Body of pancreas (tissue), 4 donors: ENCODE measurements at regions not wholly inside any gene's neighbourhood (a gene's known extent, or its start where the extent isn't known, plus 50 kb on each side); places are given as distances from the start of the nearest gene placed in this dataset.

Source experiments
- ATAC-seq: fragments of 150-250 bp; one replicate; pipeline ENCODE4 v1.9.1; 2016
- DNase-seq, 4 donors: peaks; one replicate each; pipeline ENCODE4 v3.0.0-alpha.2; 2019
- H3K27ac ChIP-seq, 4 donors: fragments of 200-600 bp; sonication (generic); 1 replicate in 3 of 4; 2 replicates in 1 of 4; pipeline versions ENCODE4 v1.5.1 to v1.6.1; 2016 to 2019; ENCODE audit warnings: mild to moderate bottlenecking in 1 of 4, mixed read lengths in 1 of 4, moderate library complexity in 1 of 4
- H3K27me3 ChIP-seq, 2 donors: fragments of 200-600 bp; sonication (generic); one replicate each; pipeline ENCODE4 v1.6.0; 2016; ENCODE audit warnings: mild to moderate bottlenecking in 1 of 2
- H3K36me3 ChIP-seq, 2 donors: fragments of 200-600 bp; sonication (generic); replicated peaks in 1 of 2; 2 replicates each; pipeline ENCODE4 v1.5.1; 2016; ENCODE audit warnings: low read depth in 2 of 2; ENCODE audit not compliant: insufficient read depth in 1 of 2
- H3K4me1 ChIP-seq: fragments of 200-600 bp; sonication (generic); one replicate; pipeline ENCODE4 v1.6.0; 2016
- H3K4me3 ChIP-seq, 2 donors: fragments of 200-600 bp; sonication (generic); 1 replicate in 1 of 2; 2 replicates in 1 of 2; pipeline ENCODE4 v1.5.1; 2016 to 2019
- H3K9me3 ChIP-seq, 3 donors: fragments of 200-600 bp; sonication (generic); 1 replicate in 2 of 3; 2 replicates in 1 of 3; pipeline ENCODE4 v1.5.1; 2016
- POLR2A ChIP-seq, 3 donors: fragments of 450-650 bp; IDR thresholded peaks; one replicate each; pipeline ENCODE4 v1.6.1; 2016; ENCODE audit warnings: antibody characterized with exemption in 3 of 3, mild to moderate bottlenecking in 2 of 3
- whole genome bisulfite sequencing, 2 donors: methylation state at CpG; one replicate each; pipeline ENCODE4 v1.1.5; 2017; 5-methylcytosine and 5-hydroxymethylcytosine counted together
- intact Hi-C: fragments of 100-400 bp; cut with DNase I; formaldehyde crosslinking; loops from one replicate; pipeline ENCODE4 v1.15.1; 2023
- TF ChIP-seq, protein P1 (sequence below), 7 experiments: fragments of 450-650 bp in 4 of 7; fragments of 200-600 bp in 3 of 7; sonication (generic) in 3 of 7; IDR thresholded peaks; one replicate each; pipeline ENCODE4 v1.5.1; 2016 to 2019; ENCODE audit warnings: antibody characterized with exemption in 7 of 7

DNA sequence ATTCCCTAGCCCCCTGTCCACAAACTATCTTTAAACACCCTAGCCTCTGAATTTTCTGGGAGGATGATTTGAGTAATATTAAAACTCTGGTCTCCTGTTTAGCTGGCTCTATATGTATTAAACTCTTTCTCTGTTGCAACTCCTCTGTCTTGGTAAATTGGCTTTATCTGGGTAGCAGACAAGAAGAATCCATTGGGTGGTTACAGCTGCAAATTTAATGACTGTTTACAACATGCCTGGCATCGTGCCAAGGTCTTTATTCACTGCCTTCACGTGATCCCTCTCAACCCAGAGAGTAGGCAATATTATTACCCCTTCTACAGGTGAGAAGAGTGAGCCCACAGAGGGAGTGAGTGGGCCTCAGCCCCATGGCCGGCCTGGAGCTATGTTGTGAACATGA lies 77.8 kb upstream of the MYL2 start:
- no peak overlapping the region for H3K4me3 ChIP-seq
- ATAC-seq (no peak), DNase-seq (no peak)
- no peak overlapping the region for H3K27ac ChIP-seq
- no peak for TF ChIP-seq POLR2A (IDR thresholded peaks at IDR 0.05)
- no peaks in the 10 kb centered on the region for H3K4me1 ChIP-seq
- intact Hi-C loops = no loop called here
- no peaks in the 10 kb centered on the region for H3K27me3 ChIP-seq
- 37 to 40% methylated on average over 3 of the region's 3 CpGs for WGBS, 2 donors
- H3K9me3 ChIP-seq = peaks cover 0 to 15% (median 0%) of the 10 kb centered on the region in 3 donors
- H3K36me3 ChIP-seq = no peaks in the 10 kb centered on the region

DNA sequence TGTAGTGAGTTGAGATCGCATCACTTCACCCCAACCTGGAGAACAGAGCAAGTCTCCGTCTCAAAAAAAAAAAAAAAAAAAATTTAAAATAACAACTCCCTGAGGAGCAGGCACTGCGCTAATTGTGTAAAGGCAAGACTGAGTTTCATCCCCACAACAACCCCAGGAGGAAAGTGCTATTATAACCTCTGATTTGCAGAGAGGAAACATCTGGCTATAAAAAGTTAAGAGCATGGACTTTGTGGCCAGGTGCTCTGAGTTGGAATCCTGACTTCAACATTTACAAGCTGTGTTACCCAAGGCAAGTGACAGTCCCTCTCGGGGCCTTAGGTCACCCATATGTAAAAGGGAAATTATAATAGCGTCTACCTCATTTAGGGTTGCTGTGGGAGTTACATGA lies 76.0 kb upstream of the MYL2 start:
- no peaks in the 10 kb centered on the region for H3K4me1 ChIP-seq
- DNase-seq (no peak), ATAC-seq (no peak)
- intact Hi-C loops = no loop called here
- H3K36me3 ChIP-seq = no peaks in the 10 kb centered on the region
- H3K27me3 ChIP-seq = no peaks in the 10 kb centered on the region
- 66 to 72% methylated on average over 5 of the region's 5 CpGs for WGBS, 2 donors
- H3K9me3 ChIP-seq = peaks cover 0 to 15% (median 0%) of the 10 kb centered on the region in 3 donors
- TF ChIP-seq POLR2A (IDR thresholded peaks at IDR 0.05) = no peak
- TF ChIP-seq, protein P1, sequence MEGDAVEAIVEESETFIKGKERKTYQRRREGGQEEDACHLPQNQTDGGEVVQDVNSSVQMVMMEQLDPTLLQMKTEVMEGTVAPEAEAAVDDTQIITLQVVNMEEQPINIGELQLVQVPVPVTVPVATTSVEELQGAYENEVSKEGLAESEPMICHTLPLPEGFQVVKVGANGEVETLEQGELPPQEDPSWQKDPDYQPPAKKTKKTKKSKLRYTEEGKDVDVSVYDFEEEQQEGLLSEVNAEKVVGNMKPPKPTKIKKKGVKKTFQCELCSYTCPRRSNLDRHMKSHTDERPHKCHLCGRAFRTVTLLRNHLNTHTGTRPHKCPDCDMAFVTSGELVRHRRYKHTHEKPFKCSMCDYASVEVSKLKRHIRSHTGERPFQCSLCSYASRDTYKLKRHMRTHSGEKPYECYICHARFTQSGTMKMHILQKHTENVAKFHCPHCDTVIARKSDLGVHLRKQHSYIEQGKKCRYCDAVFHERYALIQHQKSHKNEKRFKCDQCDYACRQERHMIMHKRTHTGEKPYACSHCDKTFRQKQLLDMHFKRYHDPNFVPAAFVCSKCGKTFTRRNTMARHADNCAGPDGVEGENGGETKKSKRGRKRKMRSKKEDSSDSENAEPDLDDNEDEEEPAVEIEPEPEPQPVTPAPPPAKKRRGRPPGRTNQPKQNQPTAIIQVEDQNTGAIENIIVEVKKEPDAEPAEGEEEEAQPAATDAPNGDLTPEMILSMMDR (IDR thresholded peaks at IDR 0.05) = no peak
- no peak overlapping the region for H3K4me3 ChIP-seq
- H3K27ac ChIP-seq = no peak overlapping the region

- ATAC-seq (no peak), DNase-seq (no peak)
- H3K4me3 ChIP-seq = no peak overlapping the region
- no peaks in the 10 kb centered on the region for H3K27me3 ChIP-seq
- H3K36me3 ChIP-seq = no peaks in the 10 kb centered on the region
- intact Hi-C loops = no loop called here
- H3K9me3 ChIP-seq = peaks cover 0 to 15% (median 0%) of the 10 kb centered on the region in 3 donors
- H3K27ac ChIP-seq = no peak overlapping the region
- H3K4me1 ChIP-seq = no peaks in the 10 kb centered on the region
- TF ChIP-seq POLR2A (IDR thresholded peaks at IDR 0.05) = no peak
- TF ChIP-seq, protein P1 (IDR thresholded peaks at IDR 0.05) = no peak
- 91% methylated on average over 3 of the region's 3 CpGs for WGBS, 2 donors
Measured at GRCh38 chr12:110995615-110996014, 75.2 kb upstream of the MYL2 start.

- Histone ChIP-seq H3K4me3 (no peak overlapping the region), H3K27ac (no peak overlapping the region), H3K27me3 (no peaks in the 10 kb centered on the region), H3K4me1 (no peaks in the 10 kb centered on the region), H3K36me3 (no peaks in the 10 kb centered on the region), H3K9me3 (peaks cover 0 to 15% (median 0%) of the 10 kb centered on the region in 3 donors)
- ATAC-seq (no peak), DNase-seq (no peak)
- TF ChIP-seq, protein P1 (IDR thresholded peaks at IDR 0.05) = no peak
- TF ChIP-seq POLR2A (IDR thresholded peaks at IDR 0.05) = no peak
- WGBS, 2 donors = 70 to 81% methylated on average over 3 to 7 of the region's 7 CpGs
- intact Hi-C loops = no loop called here
Measured at GRCh38 chr12:110995016-110995415, 74.6 kb upstream of the MYL2 start.

GRCh38 chr12:110993434-110993833 lies 73.1 kb upstream of the MYL2 start:
- H3K27ac ChIP-seq = no peak overlapping the region
- H3K4me3 ChIP-seq = no peak overlapping the region
- intact Hi-C loops = no loop called here
- no peaks in the 10 kb centered on the region for H3K36me3 ChIP-seq
- H3K27me3 ChIP-seq = no peaks in the 10 kb centered on the region
- no peak for ATAC-seq
- H3K9me3 ChIP-seq = peaks cover 0 to 10% (median 0%) of the 10 kb centered on the region in 3 donors
- no peak for DNase-seq
- no peaks in the 10 kb centered on the region for H3K4me1 ChIP-seq
- WGBS, 2 donors = 60 to 67% methylated on average over 2 to 3 of the region's 3 CpGs
- TF ChIP-seq, protein P1 (IDR thresholded peaks at IDR 0.05) = no peak
- no peak for TF ChIP-seq POLR2A (IDR thresholded peaks at IDR 0.05)
